H9 (cell line): ENCODE measurements at regions not wholly inside any gene's neighbourhood (a gene's known extent, or its start where the extent isn't known, plus 50 kb on each side); places are given as distances from the start of the nearest gene placed in this dataset.

Experiments used
- DNase-seq: peaks from one replicate; pipeline ENCODE4 v3.0.0-alpha.2; 2017
- H2AFZ ChIP-seq: one replicate; pipeline ENCODE4 v1.6.1; 2013; ENCODE audit warnings: mild to moderate bottlenecking, low read length, control low read depth, moderate library complexity
- H2AK5ac ChIP-seq: 2 replicates; pipeline ENCODE4 v1.6.1; 2013; ENCODE audit warnings: low read length, control low read depth, mixed read lengths; ENCODE audit not compliant: insufficient read length
- H2BK120ac ChIP-seq: one replicate; pipeline ENCODE4 v1.6.1; 2013; ENCODE audit warnings: low read depth, mild to moderate bottlenecking, low read length, control low read depth, inconsistent platforms; ENCODE audit not compliant: poor library complexity, severe bottlenecking
- H2BK12ac ChIP-seq: 2 replicates; pipeline ENCODE4 v1.6.1; 2013; ENCODE audit warnings: low read length, control low read depth, mixed read lengths, low read depth; ENCODE audit not compliant: insufficient read length
- H2BK15ac ChIP-seq: 2 replicates; pipeline ENCODE4 v1.6.1; 2013; ENCODE audit warnings: low read depth, low read length, control low read depth
- H2BK20ac ChIP-seq: one replicate; pipeline ENCODE4 v1.6.1; 2013; ENCODE audit warnings: low read depth, mild to moderate bottlenecking, low read length, control low read depth, inconsistent platforms; ENCODE audit not compliant: poor library complexity, severe bottlenecking
- H2BK5ac ChIP-seq: 2 replicates; pipeline ENCODE4 v1.6.1; 2013; ENCODE audit warnings: low read length, control low read depth, mixed read lengths; ENCODE audit not compliant: insufficient read length
- H3K14ac ChIP-seq: 2 replicates; pipeline ENCODE4 v1.6.1; 2013; ENCODE audit warnings: low read length, control low read depth; ENCODE audit not compliant: insufficient read depth
- H3K18ac ChIP-seq: 2 replicates; pipeline ENCODE4 v1.6.1; 2013; ENCODE audit warnings: low read depth, mild to moderate bottlenecking, mixed read lengths, low read length, control low read depth; ENCODE audit not compliant: insufficient read length
- H3K23ac ChIP-seq: 2 replicates; pipeline ENCODE4 v1.6.1; 2013; ENCODE audit warnings: low read length, control low read depth, mixed read lengths, low read depth; ENCODE audit not compliant: insufficient read length
- H3K23me2 ChIP-seq: 2 replicates; pipeline ENCODE4 v1.6.1; 2013; ENCODE audit warnings: low read depth, mild to moderate bottlenecking, mixed read lengths, low read length, control low read depth; ENCODE audit not compliant: insufficient read length, poor library complexity, severe bottlenecking
- H3K27ac ChIP-seq: 2 replicates; pipeline ENCODE4 v1.5.1; 2013; ENCODE audit warnings: low read length, control low read depth, mixed read lengths, low read depth; ENCODE audit not compliant: insufficient read length
- H3K27me3 ChIP-seq: 2 replicates; pipeline ENCODE4 v1.6.1; 2013; ENCODE audit warnings: low read length, control low read depth, inconsistent platforms; ENCODE audit not compliant: insufficient read depth
- H3K4ac ChIP-seq: 2 replicates; pipeline ENCODE4 v1.6.1; 2013; ENCODE audit warnings: low read depth, mild to moderate bottlenecking, control low read depth, inconsistent platforms, low read length, moderate library complexity
- H3K4me1 ChIP-seq: 2 replicates; pipeline ENCODE4 v1.6.1; 2013; ENCODE audit warnings: low read length, control low read depth, inconsistent platforms; ENCODE audit not compliant: insufficient read depth
- H3K4me2 ChIP-seq: 2 replicates; pipeline ENCODE4 v1.6.1; 2013; ENCODE audit warnings: low read length, control low read depth, mixed read lengths; ENCODE audit not compliant: insufficient read length, insufficient read depth
- H3K56ac ChIP-seq: 2 replicates; pipeline ENCODE4 v1.6.1; 2013; ENCODE audit warnings: low read depth, mild to moderate bottlenecking, mixed read lengths, low read length, control low read depth; ENCODE audit not compliant: insufficient read length
- H3K79me1 ChIP-seq: 2 replicates; pipeline ENCODE4 v1.6.1; 2013; ENCODE audit warnings: low read depth, mild to moderate bottlenecking, moderate library complexity, low read length, control low read depth, inconsistent platforms; ENCODE audit not compliant: insufficient read depth, poor library complexity, severe bottlenecking
- H3K79me2 ChIP-seq: 2 replicates; pipeline ENCODE4 v1.6.1; 2013; ENCODE audit warnings: low read length, control low read depth, inconsistent platforms; ENCODE audit not compliant: insufficient read depth
- H3K9ac ChIP-seq: 2 replicates; pipeline ENCODE4 v1.6.1; 2013; ENCODE audit warnings: low read length, control low read depth, mixed read lengths; ENCODE audit not compliant: insufficient read length; ENCODE audit errors: extremely low read depth
- H3K9me3 ChIP-seq: one replicate; pipeline ENCODE4 v1.6.1; 2013; ENCODE audit warnings: low read depth, low read length, inconsistent platforms; ENCODE audit not compliant: control insufficient read depth
- H3T11ph ChIP-seq: one replicate; pipeline ENCODE4 v1.6.1; 2013; ENCODE audit warnings: mild to moderate bottlenecking, low read length, control low read depth, inconsistent platforms
- H4K20me1 ChIP-seq: one replicate; pipeline ENCODE4 v1.6.1; 2013; ENCODE audit not compliant: control insufficient read depth, insufficient read length, insufficient read depth
- H4K5ac ChIP-seq: 2 replicates; pipeline ENCODE4 v1.6.1; 2013; ENCODE audit warnings: low read depth, mild to moderate bottlenecking, mixed read lengths, low read length, control low read depth; ENCODE audit not compliant: insufficient read length
- H4K8ac ChIP-seq: replicated peaks from 2 replicates; pipeline ENCODE4 v1.6.1; 2013; ENCODE audit warnings: low read length, control low read depth, mixed read lengths, low read depth; ENCODE audit not compliant: insufficient read length
- H4K91ac ChIP-seq: 2 replicates; pipeline ENCODE4 v1.6.1; 2013; ENCODE audit warnings: low read depth, mild to moderate bottlenecking, moderate library complexity, mixed read lengths, low read length, control low read depth; ENCODE audit not compliant: insufficient read length
- H3K27ac Mint-ChIP-seq, 3 experiments: 2 replicates in 2 of 3; 3 replicates in 1 of 3; pipeline ENCODE4 v1.8.0; 2020 to 2021; ENCODE audit warnings: mixed read lengths in 3 of 3, mild to moderate bottlenecking in 1 of 3, moderate library complexity in 1 of 3
- H3K27me3 Mint-ChIP-seq: 2 replicates; pipeline ENCODE4 v1.8.0; 2021; ENCODE audit warnings: low read depth, mild to moderate bottlenecking, moderate library complexity, mixed read lengths
- H3K36me3 Mint-ChIP-seq, 3 experiments: 2 replicates in 2 of 3; 3 replicates in 1 of 3; pipeline ENCODE4 v1.8.0; 2020 to 2021; ENCODE audit warnings: low read depth in 3 of 3, mixed read lengths in 3 of 3; ENCODE audit not compliant: insufficient read depth in 1 of 3
- H3K4me1 Mint-ChIP-seq, 2 experiments: 2 replicates each; pipeline ENCODE4 v1.8.0; 2020; ENCODE audit warnings: mixed read lengths in 2 of 2
- H3K4me3 Mint-ChIP-seq, 2 experiments: 2 replicates in 1 of 2; 3 replicates in 1 of 2; pipeline ENCODE4 v1.8.0; 2020 to 2021; ENCODE audit warnings: mild to moderate bottlenecking in 2 of 2, mixed read lengths in 2 of 2, moderate library complexity in 1 of 2
- H3K9me3 Mint-ChIP-seq, 2 experiments: 2 replicates in 1 of 2; 3 replicates in 1 of 2; pipeline ENCODE4 v1.8.0; 2020; ENCODE audit warnings: mild to moderate bottlenecking in 2 of 2, mixed read lengths in 2 of 2, moderate library complexity in 1 of 2
- WGBS: extraction: QIAGEN DNeasy Blood & Tissue Kit; methylation state at CpG from one replicate; pipeline ENCODE4 v1.1.7; 2013; ENCODE audit warnings: missing lambda C conversion rate, low lambda C conversion rate, mixed read lengths; ENCODE audit not compliant: insufficient read length; ENCODE audit errors: extremely low coverage; 5-methylcytosine and 5-hydroxymethylcytosine counted together
- TF ChIP-seq, protein P1 (sequence below): fragments of 200-600 bp; sonication (generic); conservative IDR thresholded peaks from 3 replicates; pipeline ENCODE4 v1.8.0; 2021; ENCODE audit warnings: antibody characterized with exemption, mild to moderate bottlenecking

DNA sequence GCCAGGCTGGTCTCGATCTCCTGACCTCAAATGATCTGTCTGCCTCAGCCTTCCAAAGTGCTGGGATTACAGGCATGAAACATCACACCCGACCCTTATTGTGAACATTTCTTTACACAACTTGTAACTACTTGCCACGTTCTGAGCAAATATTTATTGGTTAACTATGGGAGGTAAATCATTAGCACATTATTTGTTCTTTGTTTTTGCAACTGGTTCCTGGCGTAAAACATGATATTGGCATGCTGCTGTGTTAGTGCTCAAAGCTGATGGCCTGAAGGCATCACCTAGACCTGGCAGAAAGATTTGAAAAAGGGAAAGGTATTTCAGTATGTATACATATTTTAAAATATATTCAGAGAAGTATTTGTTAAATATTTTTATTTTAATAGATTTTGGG is 438.3 kb upstream of the PRKX start:
- no peak overlapping the region for H3K27ac ChIP-seq
- H4K91ac ChIP-seq: no peak overlapping the region
- H3K4me1 Mint-ChIP-seq: no peaks in the 10 kb centered on the region
- no peak overlapping the region for H3T11ph ChIP-seq
- no peak overlapping the region for H3K27ac Mint-ChIP-seq
- H3K18ac ChIP-seq: no peak overlapping the region
- H2BK120ac ChIP-seq: no peak overlapping the region
- no peak for DNase-seq
- no peak overlapping the region for H4K5ac ChIP-seq
- H2BK12ac ChIP-seq: no peak overlapping the region
- no peaks in the 10 kb centered on the region for H3K79me2 ChIP-seq
- H2BK5ac ChIP-seq: no peak overlapping the region
- WGBS: no CpG with 5 or more reads among the region's 4 CpGs
- H3K9me3 Mint-ChIP-seq: peaks cover 4 to 5% of the 10 kb centered on the region in 2 experiments; a peak in 2 of 5 replicates
- no peak overlapping the region for H3K4me3 Mint-ChIP-seq
- no peak overlapping the region for H2AFZ ChIP-seq
- H3K9ac ChIP-seq: no peak overlapping the region
- no peaks in the 10 kb centered on the region for H4K20me1 ChIP-seq
- no peaks in the 10 kb centered on the region for H3K27me3 ChIP-seq
- H3K14ac ChIP-seq: no peak overlapping the region
- H3K27me3 Mint-ChIP-seq: no peaks in the 10 kb centered on the region; the same call in 1 of the 2 replicates
- no peak overlapping the region for H3K4ac ChIP-seq
- no peak overlapping the region for H3K4me2 ChIP-seq
- no peaks in the 10 kb centered on the region for H3K79me1 ChIP-seq
- no peaks in the 10 kb centered on the region for H3K23me2 ChIP-seq
- no peak overlapping the region for H2AK5ac ChIP-seq
- no peaks in the 10 kb centered on the region for H3K4me1 ChIP-seq
- no peak overlapping the region for H4K8ac ChIP-seq
- TF ChIP-seq, protein P1, sequence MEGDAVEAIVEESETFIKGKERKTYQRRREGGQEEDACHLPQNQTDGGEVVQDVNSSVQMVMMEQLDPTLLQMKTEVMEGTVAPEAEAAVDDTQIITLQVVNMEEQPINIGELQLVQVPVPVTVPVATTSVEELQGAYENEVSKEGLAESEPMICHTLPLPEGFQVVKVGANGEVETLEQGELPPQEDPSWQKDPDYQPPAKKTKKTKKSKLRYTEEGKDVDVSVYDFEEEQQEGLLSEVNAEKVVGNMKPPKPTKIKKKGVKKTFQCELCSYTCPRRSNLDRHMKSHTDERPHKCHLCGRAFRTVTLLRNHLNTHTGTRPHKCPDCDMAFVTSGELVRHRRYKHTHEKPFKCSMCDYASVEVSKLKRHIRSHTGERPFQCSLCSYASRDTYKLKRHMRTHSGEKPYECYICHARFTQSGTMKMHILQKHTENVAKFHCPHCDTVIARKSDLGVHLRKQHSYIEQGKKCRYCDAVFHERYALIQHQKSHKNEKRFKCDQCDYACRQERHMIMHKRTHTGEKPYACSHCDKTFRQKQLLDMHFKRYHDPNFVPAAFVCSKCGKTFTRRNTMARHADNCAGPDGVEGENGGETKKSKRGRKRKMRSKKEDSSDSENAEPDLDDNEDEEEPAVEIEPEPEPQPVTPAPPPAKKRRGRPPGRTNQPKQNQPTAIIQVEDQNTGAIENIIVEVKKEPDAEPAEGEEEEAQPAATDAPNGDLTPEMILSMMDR: no peak
- no peak overlapping the region for H2BK15ac ChIP-seq
- peaks cover 0 to 3% (median 0%) of the 10 kb centered on the region in 3 experiments; a peak in 1 of 7 replicates for H3K36me3 Mint-ChIP-seq
- H3K23ac ChIP-seq: no peak overlapping the region
- H2BK20ac ChIP-seq: no peak overlapping the region
- H3K56ac ChIP-seq: no peak overlapping the region
- H3K9me3 ChIP-seq: no peaks in the 10 kb centered on the region
